Neural progenitor cell (in vitro differentiated cells): ENCODE measurements at regions not wholly inside any gene's neighbourhood (a gene's known extent, or its start where the extent isn't known, plus 50 kb on each side); places are given as distances from the start of the nearest gene placed in this dataset.

Experiments
- DNase-seq: peaks from one replicate; pipeline ENCODE4 v3.0.0-alpha.2; 2016; ENCODE audit warnings: low spot score
- H2AFZ ChIP-seq: fragments of 200-600 bp; sonication (generic); replicated peaks from 2 replicates; pipeline ENCODE4 v1.6.1; 2016; ENCODE audit warnings: antibody characterized with exemption
- H3F3A ChIP-seq: fragments of 200-600 bp; sonication (generic); 2 replicates; pipeline ENCODE4 v1.6.1; 2016; ENCODE audit warnings: antibody characterized with exemption, low read depth
- H3K27ac ChIP-seq: fragments of 200-600 bp; sonication (generic); 2 replicates; pipeline ENCODE4 v1.5.1; 2016; ENCODE audit warnings: mild to moderate bottlenecking
- H3K27me3 ChIP-seq: fragments of 200-600 bp; sonication (generic); 2 replicates; pipeline ENCODE4 v1.6.1; 2016; ENCODE audit warnings: mild to moderate bottlenecking, moderate library complexity
- H3K36me3 ChIP-seq: fragments of 200-600 bp; sonication (generic); 2 replicates; pipeline ENCODE4 v1.5.1; 2016
- H3K4me1 ChIP-seq: fragments of 200-600 bp; sonication (generic); 2 replicates; pipeline ENCODE4 v1.6.1; 2016; ENCODE audit warnings: mixed run types
- H3K4me2 ChIP-seq: fragments of 200-600 bp; sonication (generic); 2 replicates; pipeline ENCODE4 v1.6.1; 2016
- H3K4me3 ChIP-seq: fragments of 200-600 bp; sonication (generic); 2 replicates; pipeline ENCODE4 v1.5.1; 2016
- H3K79me2 ChIP-seq: fragments of 200-600 bp; sonication (generic); 2 replicates; pipeline ENCODE4 v1.6.1; 2016; ENCODE audit warnings: low read depth
- H3K9ac ChIP-seq: fragments of 200-600 bp; sonication (generic); 2 replicates; pipeline ENCODE4 v1.6.1; 2016
- H3K9me3 ChIP-seq: fragments of 200-600 bp; sonication (generic); 2 replicates; pipeline ENCODE4 v1.5.1; 2016; ENCODE audit warnings: low read depth
- H4K20me1 ChIP-seq: fragments of 200-600 bp; sonication (generic); 2 replicates; pipeline ENCODE4 v1.6.1; 2016; ENCODE audit warnings: low read depth
- H3K27ac Mint-ChIP-seq: 3 replicates; pipeline ENCODE4 v1.8.0; 2021; ENCODE audit warnings: mixed read lengths
- H3K27me3 Mint-ChIP-seq: 2 replicates; pipeline ENCODE4 v1.8.0; 2022; ENCODE audit warnings: low read depth, mild to moderate bottlenecking, inconsistent platforms, moderate library complexity, mixed read lengths; ENCODE audit not compliant: insufficient read depth
- H3K36me3 Mint-ChIP-seq: 3 replicates; pipeline ENCODE4 v1.8.0; 2021; ENCODE audit warnings: mixed read lengths
- H3K4me1 Mint-ChIP-seq: 3 replicates; pipeline ENCODE4 v1.8.0; 2021; ENCODE audit warnings: mixed read lengths
- H3K4me3 Mint-ChIP-seq: 3 replicates; pipeline ENCODE4 v1.8.0; 2021; ENCODE audit warnings: mild to moderate bottlenecking, moderate library complexity, mixed read lengths
- H3K9me3 Mint-ChIP-seq: 3 replicates; pipeline ENCODE4 v1.8.0; 2020; ENCODE audit warnings: mixed read lengths
- EZH2 ChIP-seq: fragments of 200-600 bp; sonication (generic); IDR thresholded peaks from 2 replicates; pipeline ENCODE4 v1.6.1; 2017; ENCODE audit warnings: antibody characterized with exemption, mild to moderate bottlenecking, moderate library complexity
- EZH2phosphoT487 ChIP-seq: fragments of 200-600 bp; sonication (generic); IDR thresholded peaks from 2 replicates; pipeline ENCODE4 v1.6.1; 2017; ENCODE audit warnings: antibody characterized with exemption
- TF ChIP-seq, protein P1 (sequence below): fragments of 200-600 bp; sonication (generic); IDR thresholded peaks from 2 replicates; pipeline ENCODE4 v1.5.1; 2017; ENCODE audit warnings: antibody characterized with exemption, mild to moderate bottlenecking

- H3K27me3 ChIP-seq = no peaks in the 10 kb centered on the region
- no peaks in the 10 kb centered on the region for H3K4me1 Mint-ChIP-seq
- H3K36me3 Mint-ChIP-seq = no peaks in the 10 kb centered on the region
- no peak overlapping the region for H3K4me3 Mint-ChIP-seq
- no peak overlapping the region for H2AFZ ChIP-seq
- H4K20me1 ChIP-seq = no peaks in the 10 kb centered on the region
- H3K27me3 Mint-ChIP-seq = peaks cover 9% of the 10 kb centered on the region
- no peak overlapping the region for H3K27ac Mint-ChIP-seq
- no peak overlapping the region for H3K4me3 ChIP-seq
- no peak overlapping the region for H3K4me2 ChIP-seq
- H3K9me3 Mint-ChIP-seq = peaks cover 1% of the 10 kb centered on the region
- no peaks in the 10 kb centered on the region for H3F3A ChIP-seq
- no peaks in the 10 kb centered on the region for H3K79me2 ChIP-seq
- DNase-seq = no peak
- H3K36me3 ChIP-seq = no peaks in the 10 kb centered on the region
- TF ChIP-seq, protein P1, sequence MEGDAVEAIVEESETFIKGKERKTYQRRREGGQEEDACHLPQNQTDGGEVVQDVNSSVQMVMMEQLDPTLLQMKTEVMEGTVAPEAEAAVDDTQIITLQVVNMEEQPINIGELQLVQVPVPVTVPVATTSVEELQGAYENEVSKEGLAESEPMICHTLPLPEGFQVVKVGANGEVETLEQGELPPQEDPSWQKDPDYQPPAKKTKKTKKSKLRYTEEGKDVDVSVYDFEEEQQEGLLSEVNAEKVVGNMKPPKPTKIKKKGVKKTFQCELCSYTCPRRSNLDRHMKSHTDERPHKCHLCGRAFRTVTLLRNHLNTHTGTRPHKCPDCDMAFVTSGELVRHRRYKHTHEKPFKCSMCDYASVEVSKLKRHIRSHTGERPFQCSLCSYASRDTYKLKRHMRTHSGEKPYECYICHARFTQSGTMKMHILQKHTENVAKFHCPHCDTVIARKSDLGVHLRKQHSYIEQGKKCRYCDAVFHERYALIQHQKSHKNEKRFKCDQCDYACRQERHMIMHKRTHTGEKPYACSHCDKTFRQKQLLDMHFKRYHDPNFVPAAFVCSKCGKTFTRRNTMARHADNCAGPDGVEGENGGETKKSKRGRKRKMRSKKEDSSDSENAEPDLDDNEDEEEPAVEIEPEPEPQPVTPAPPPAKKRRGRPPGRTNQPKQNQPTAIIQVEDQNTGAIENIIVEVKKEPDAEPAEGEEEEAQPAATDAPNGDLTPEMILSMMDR = no peak
- TF ChIP-seq EZH2 (no peak), EZH2phosphoT487 (no peak)
- no peaks in the 10 kb centered on the region for H3K9me3 ChIP-seq
- no peaks in the 10 kb centered on the region for H3K4me1 ChIP-seq
- H3K9ac ChIP-seq = no peak overlapping the region
- H3K27ac ChIP-seq = no peak overlapping the region
These were observed 1230.2 kb upstream of the EYS start for GRCh38 chr6:66937180-66937579.

- Histone ChIP-seq H3K9ac (no peak overlapping the region), H2AFZ (no peak overlapping the region), H3K27ac (no peak overlapping the region), H3K36me3 (no peaks in the 10 kb centered on the region), H3K9me3 (no peaks in the 10 kb centered on the region), H3K4me1 (no peaks in the 10 kb centered on the region), H3F3A (no peaks in the 10 kb centered on the region), H4K20me1 (no peaks in the 10 kb centered on the region), H3K27me3 (no peaks in the 10 kb centered on the region), H3K4me2 (no peak overlapping the region), H3K4me3 (no peak overlapping the region), H3K79me2 (no peaks in the 10 kb centered on the region)
- no peak for TF ChIP-seq EZH2
- TF ChIP-seq, protein P1 = no peak
- TF ChIP-seq EZH2phosphoT487 = no peak
- peaks cover 9% of the 10 kb centered on the region for H3K27me3 Mint-ChIP-seq
- H3K36me3 Mint-ChIP-seq = no peaks in the 10 kb centered on the region
- no peak for DNase-seq
- H3K4me3 Mint-ChIP-seq = no peak overlapping the region
- H3K27ac Mint-ChIP-seq = no peak overlapping the region
- H3K9me3 Mint-ChIP-seq = peaks cover 1% of the 10 kb centered on the region
- no peaks in the 10 kb centered on the region for H3K4me1 Mint-ChIP-seq
These were observed 1228.6 kb upstream of the EYS start for GRCh38 chr6:66935612-66936011.

- no peak overlapping the region for H3K27ac Mint-ChIP-seq
- H3K4me1 Mint-ChIP-seq = no peaks in the 10 kb centered on the region
- H3F3A ChIP-seq = no peaks in the 10 kb centered on the region
- peaks cover 17% of the 10 kb centered on the region for H3K9me3 Mint-ChIP-seq
- H4K20me1 ChIP-seq = no peaks in the 10 kb centered on the region
- H3K36me3 ChIP-seq = no peaks in the 10 kb centered on the region
- DNase-seq = no peak
- no peaks in the 10 kb centered on the region for H3K36me3 Mint-ChIP-seq
- H2AFZ ChIP-seq = no peak overlapping the region
- no peak overlapping the region for H3K4me2 ChIP-seq
- no peak overlapping the region for H3K27ac ChIP-seq
- H3K79me2 ChIP-seq = no peaks in the 10 kb centered on the region
- H3K4me1 ChIP-seq = no peaks in the 10 kb centered on the region
- H3K9ac ChIP-seq = no peak overlapping the region
- no peak overlapping the region for H3K4me3 Mint-ChIP-seq
- peaks cover 7% of the 10 kb centered on the region for H3K27me3 Mint-ChIP-seq
- no peak overlapping the region for H3K4me3 ChIP-seq
- H3K9me3 ChIP-seq = no peaks in the 10 kb centered on the region
- no peaks in the 10 kb centered on the region for H3K27me3 ChIP-seq
- TF ChIP-seq EZH2phosphoT487 (no peak), EZH2 (no peak)
- TF ChIP-seq, protein P1 = no peak
These were observed 1224.8 kb upstream of the EYS start for GRCh38 chr6:66931787-66932186.
